Caco-2 (cell line): ENCODE measurements at regions not wholly inside any gene's neighbourhood (a gene's known extent, or its start where the extent isn't known, plus 50 kb on each side); places are given as distances from the start of the nearest gene placed in this dataset.

Experiments used
- BruUV-seq: library from RNA; stranded (reverse); fragments of 400-500 nt; replicated peaks from 2 replicates; lab custom pipeline; 2021; lab: Mats Ljungman, UMichigan
- CTCF ChIA-PET: fragments of 300-600 bp; sonication (Branson Sonifier 250); formaldehyde crosslinking; loops from one replicate; lab custom pipeline; 2022; ENCODE audit warnings: antibody characterized with exemption; lab: Charles Lee
- POLR2A ChIA-PET: fragments of 300-600 bp; sonication (Branson Sonifier 250); formaldehyde crosslinking; loops from one replicate; lab custom pipeline; 2022; ENCODE audit warnings: antibody characterized with exemption; lab: Charles Lee
- DNase-seq, 2 experiments: peaks; one replicate each; pipeline versions ENCODE4 v3.0.0 to v3.0.0-alpha.2; 2020 to 2022
- H3K27me3 ChIP-seq: replicated peaks from 2 replicates; pipeline ENCODE4 v1.6.0; 2011; ENCODE audit warnings: low read length; ENCODE audit not compliant: control insufficient read depth, insufficient read depth
- H3K36me3 ChIP-seq: 2 replicates; pipeline ENCODE4 v1.5.1; 2011; ENCODE audit warnings: low read length; ENCODE audit not compliant: control insufficient read depth, insufficient read depth
- H3K4me1 ChIP-seq: fragments of 250-450 bp; sonication (Bioruptor Pico); 2 replicates; pipeline ENCODE4 v1.5.1; 2020; ENCODE audit warnings: mild to moderate bottlenecking
- H3K4me3 ChIP-seq: 2 replicates; pipeline ENCODE4 v1.5.1; 2011; ENCODE audit warnings: low read depth, mild to moderate bottlenecking, control low read depth, low read length
- H3K9me3 ChIP-seq: fragments of 250-450 bp; sonication (Bioruptor Pico); 2 replicates; pipeline ENCODE4 v1.5.1; 2020; ENCODE audit warnings: mild to moderate bottlenecking, moderate library complexity
- H3K27ac Mint-ChIP-seq: one replicate; pipeline ENCODE4 v1.8.0; 2022; ENCODE audit warnings: mixed read lengths; ENCODE audit not compliant: unreplicated experiment
- H3K27me3 Mint-ChIP-seq: one replicate; pipeline ENCODE4 v1.8.0; 2022; ENCODE audit warnings: mixed read lengths; ENCODE audit not compliant: insufficient read depth, unreplicated experiment
- H3K36me3 Mint-ChIP-seq: one replicate; pipeline ENCODE4 v1.8.0; 2022; ENCODE audit warnings: mild to moderate bottlenecking, mixed read lengths; ENCODE audit not compliant: insufficient read depth, unreplicated experiment
- H3K4me1 Mint-ChIP-seq: one replicate; pipeline ENCODE4 v1.8.0; 2022; ENCODE audit warnings: low read depth, mixed read lengths; ENCODE audit not compliant: unreplicated experiment
- H3K4me3 Mint-ChIP-seq: one replicate; pipeline ENCODE4 v1.8.0; 2022; ENCODE audit warnings: mild to moderate bottlenecking, moderate library complexity, mixed read lengths; ENCODE audit not compliant: unreplicated experiment
- H3K9me3 Mint-ChIP-seq: one replicate; pipeline ENCODE4 v1.8.0; 2022; ENCODE audit warnings: mixed read lengths; ENCODE audit not compliant: unreplicated experiment
- intact Hi-C: fragments of 100-400 bp; cut with micrococcal nuclease; formaldehyde crosslinking; loops from one replicate; pipeline ENCODE4 v1.10.0; 2022; ENCODE audit not compliant: unreplicated experiment
- TF ChIP-seq, protein P1 (sequence below), 2 experiments: fragments of 200-600 bp in 1 of 2; IDR thresholded peaks; 1 replicate in 1 of 2; 2 replicates in 1 of 2; pipeline versions ENCODE4 v1.5.1 to v1.8.0; 2011 to 2022; ENCODE audit warnings: antibody characterized with exemption in 1 of 2, control low read depth in 1 of 2, inconsistent platforms in 1 of 2, low read depth in 1 of 2, low read length in 1 of 2, mild to moderate bottlenecking in 1 of 2, moderate library complexity in 1 of 2; ENCODE audit not compliant: insufficient read depth in 1 of 2, severe bottlenecking in 1 of 2, unreplicated experiment in 1 of 2

GRCh38 chr5:165829504-165829903 lies 2324.1 kb downstream of the MAT2B start:
- ChIA-PET CTCF (no interaction called here), POLR2A (no interaction called here)
- no peaks in the 10 kb centered on the region for H3K9me3 Mint-ChIP-seq
- Histone ChIP-seq H3K4me1 (no peaks in the 10 kb centered on the region), H3K27me3 (no peaks in the 10 kb centered on the region), H3K36me3 (no peaks in the 10 kb centered on the region), H3K9me3 (no peaks in the 10 kb centered on the region), H3K4me3 (no peak overlapping the region)
- H3K27ac Mint-ChIP-seq, result no peak overlapping the region
- no peaks in the 10 kb centered on the region for H3K4me1 Mint-ChIP-seq
- no TSS peak for BruUV-seq
- intact Hi-C loops, result no loop called here
- H3K27me3 Mint-ChIP-seq, result peaks cover 9% of the 10 kb centered on the region
- TF ChIP-seq, protein P1, sequence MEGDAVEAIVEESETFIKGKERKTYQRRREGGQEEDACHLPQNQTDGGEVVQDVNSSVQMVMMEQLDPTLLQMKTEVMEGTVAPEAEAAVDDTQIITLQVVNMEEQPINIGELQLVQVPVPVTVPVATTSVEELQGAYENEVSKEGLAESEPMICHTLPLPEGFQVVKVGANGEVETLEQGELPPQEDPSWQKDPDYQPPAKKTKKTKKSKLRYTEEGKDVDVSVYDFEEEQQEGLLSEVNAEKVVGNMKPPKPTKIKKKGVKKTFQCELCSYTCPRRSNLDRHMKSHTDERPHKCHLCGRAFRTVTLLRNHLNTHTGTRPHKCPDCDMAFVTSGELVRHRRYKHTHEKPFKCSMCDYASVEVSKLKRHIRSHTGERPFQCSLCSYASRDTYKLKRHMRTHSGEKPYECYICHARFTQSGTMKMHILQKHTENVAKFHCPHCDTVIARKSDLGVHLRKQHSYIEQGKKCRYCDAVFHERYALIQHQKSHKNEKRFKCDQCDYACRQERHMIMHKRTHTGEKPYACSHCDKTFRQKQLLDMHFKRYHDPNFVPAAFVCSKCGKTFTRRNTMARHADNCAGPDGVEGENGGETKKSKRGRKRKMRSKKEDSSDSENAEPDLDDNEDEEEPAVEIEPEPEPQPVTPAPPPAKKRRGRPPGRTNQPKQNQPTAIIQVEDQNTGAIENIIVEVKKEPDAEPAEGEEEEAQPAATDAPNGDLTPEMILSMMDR (IDR thresholded peaks at IDR 0.05; ENCODE audit: insufficient read depth in 1 of 2, low read depth in 1 of 2, low read length in 1 of 2, severe bottlenecking in 1 of 2, unreplicated experiment in 1 of 2), result no peak
- no peaks in the 10 kb centered on the region for H3K36me3 Mint-ChIP-seq
- H3K4me3 Mint-ChIP-seq, result no peak overlapping the region
- DNase-seq, result no peak

GRCh38 chr5:165834891-165835290 lies 2329.5 kb downstream of the MAT2B start:
- TF ChIP-seq, protein P1 (IDR thresholded peaks at IDR 0.05; ENCODE audit: insufficient read depth in 1 of 2, low read depth in 1 of 2, low read length in 1 of 2, severe bottlenecking in 1 of 2, unreplicated experiment in 1 of 2), result no peak
- BruUV-seq, result no TSS peak

DNA sequence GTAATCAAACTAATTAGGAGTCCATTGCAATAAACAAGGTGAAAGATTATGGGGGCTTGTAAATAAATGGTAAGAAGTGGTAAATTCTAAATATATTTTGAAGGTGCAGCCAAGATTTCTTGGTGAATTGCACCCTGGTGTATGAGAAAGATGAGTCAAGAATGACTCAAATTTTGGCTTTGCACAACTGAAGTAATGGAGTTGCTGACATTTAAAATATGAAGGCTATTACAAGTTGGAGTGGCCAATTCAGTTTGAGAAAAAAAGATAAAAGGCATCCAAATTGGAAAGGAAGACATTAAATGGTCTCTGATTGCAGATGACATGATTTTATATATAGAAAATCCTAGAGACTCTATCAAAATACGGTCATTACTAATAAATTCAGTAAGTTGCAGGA lies 2330.6 kb downstream of the MAT2B start:
- no TSS peak for BruUV-seq
- no peak for DNase-seq
- intact Hi-C loops, result no loop called here
- no peaks in the 10 kb centered on the region for H3K4me1 Mint-ChIP-seq
- POLR2A ChIA-PET, result no interaction called here
- TF ChIP-seq, protein P1 (IDR thresholded peaks at IDR 0.05; ENCODE audit: insufficient read depth in 1 of 2, low read depth in 1 of 2, low read length in 1 of 2, severe bottlenecking in 1 of 2, unreplicated experiment in 1 of 2), result no peak
- CTCF ChIA-PET, result no interaction called here
- no peak overlapping the region for H3K4me3 Mint-ChIP-seq
- Histone ChIP-seq H3K27me3 (no peaks in the 10 kb centered on the region), H3K9me3 (no peaks in the 10 kb centered on the region), H3K4me3 (no peak overlapping the region), H3K36me3 (no peaks in the 10 kb centered on the region), H3K4me1 (no peaks in the 10 kb centered on the region)
- no peaks in the 10 kb centered on the region for H3K9me3 Mint-ChIP-seq
- H3K27ac Mint-ChIP-seq, result no peak overlapping the region
- peaks cover 4% of the 10 kb centered on the region for H3K27me3 Mint-ChIP-seq
- no peaks in the 10 kb centered on the region for H3K36me3 Mint-ChIP-seq

More at GRCh38 chr5:165834891-165835290, 2329.5 kb downstream of the MAT2B start:
- Histone ChIP-seq H3K4me3 (no peak overlapping the region), H3K36me3 (no peaks in the 10 kb centered on the region), H3K27me3 (no peaks in the 10 kb centered on the region), H3K4me1 (no peaks in the 10 kb centered on the region), H3K9me3 (no peaks in the 10 kb centered on the region)
- DNase-seq, result no peak
- Mint-ChIP-seq H3K27me3 (peaks cover 6% of the 10 kb centered on the region), H3K27ac (no peak overlapping the region), H3K4me1 (no peaks in the 10 kb centered on the region), H3K4me3 (no peak overlapping the region), H3K36me3 (no peaks in the 10 kb centered on the region), H3K9me3 (no peaks in the 10 kb centered on the region)
- CTCF ChIA-PET, result no interaction called here
- intact Hi-C loops, result no loop called here
- POLR2A ChIA-PET, result no interaction called here
